Nephron (organoid): ENCODE measurements at regions not wholly inside any gene's neighbourhood (a gene's known extent, or its start where the extent isn't known, plus 50 kb on each side); places are given as distances from the start of the nearest gene placed in this dataset.

ENCODE experiments used
- H3K27ac Mint-ChIP-seq, 3 experiments: 2 replicates each; pipeline ENCODE4 v1.8.0; 2020; ENCODE audit warnings: mixed read lengths in 3 of 3, mild to moderate bottlenecking in 2 of 3, moderate library complexity in 1 of 3
- H3K27me3 Mint-ChIP-seq: 2 replicates; pipeline ENCODE4 v1.8.0; 2021; ENCODE audit warnings: low read depth, mild to moderate bottlenecking, moderate library complexity, mixed read lengths
- H3K36me3 Mint-ChIP-seq: 2 replicates; pipeline ENCODE4 v1.8.0; 2020; ENCODE audit warnings: low read depth, mixed read lengths
- H3K4me1 Mint-ChIP-seq: 2 replicates; pipeline ENCODE4 v1.8.0; 2020; ENCODE audit warnings: mixed read lengths
- H3K4me3 Mint-ChIP-seq, 3 experiments: 2 replicates each; pipeline ENCODE4 v1.8.0; 2020; ENCODE audit warnings: mild to moderate bottlenecking in 3 of 3, mixed read lengths in 3 of 3, moderate library complexity in 2 of 3
- H3K9me3 Mint-ChIP-seq: 2 replicates; pipeline ENCODE4 v1.8.0; 2020; ENCODE audit warnings: mixed read lengths
- TF ChIP-seq, protein P1 (sequence below), 3 experiments: fragments of 200-600 bp; sonication (generic); IDR thresholded peaks; one replicate each; pipeline ENCODE4 v1.5.0; 2021; ENCODE audit warnings: antibody characterized with exemption in 3 of 3; ENCODE audit not compliant: unreplicated experiment in 3 of 3

DNA sequence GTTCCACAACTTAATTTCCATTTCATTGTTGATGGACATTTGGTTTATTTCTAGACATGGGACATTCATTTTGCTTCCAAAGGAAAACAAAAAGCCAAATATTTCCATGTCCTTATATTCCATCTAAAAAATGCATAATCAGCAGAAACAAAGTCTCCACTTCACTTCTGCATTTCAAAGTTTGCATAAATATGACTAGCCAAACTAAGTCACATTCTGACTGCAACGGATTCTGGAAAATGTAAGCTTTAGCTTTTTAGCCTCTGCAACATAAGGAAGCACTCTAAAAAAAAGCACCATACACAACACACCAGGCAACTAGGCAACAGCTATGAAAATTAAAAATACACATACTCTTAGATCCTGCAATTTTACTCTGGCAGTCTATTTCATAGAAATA, 135.3 kb downstream of the ETAA1 start:
- H3K27ac Mint-ChIP-seq: peak overlapping the region in 1 of 3 experiments; percentile 56
- no peaks in the 10 kb centered on the region for H3K36me3 Mint-ChIP-seq
- TF ChIP-seq, protein P1, sequence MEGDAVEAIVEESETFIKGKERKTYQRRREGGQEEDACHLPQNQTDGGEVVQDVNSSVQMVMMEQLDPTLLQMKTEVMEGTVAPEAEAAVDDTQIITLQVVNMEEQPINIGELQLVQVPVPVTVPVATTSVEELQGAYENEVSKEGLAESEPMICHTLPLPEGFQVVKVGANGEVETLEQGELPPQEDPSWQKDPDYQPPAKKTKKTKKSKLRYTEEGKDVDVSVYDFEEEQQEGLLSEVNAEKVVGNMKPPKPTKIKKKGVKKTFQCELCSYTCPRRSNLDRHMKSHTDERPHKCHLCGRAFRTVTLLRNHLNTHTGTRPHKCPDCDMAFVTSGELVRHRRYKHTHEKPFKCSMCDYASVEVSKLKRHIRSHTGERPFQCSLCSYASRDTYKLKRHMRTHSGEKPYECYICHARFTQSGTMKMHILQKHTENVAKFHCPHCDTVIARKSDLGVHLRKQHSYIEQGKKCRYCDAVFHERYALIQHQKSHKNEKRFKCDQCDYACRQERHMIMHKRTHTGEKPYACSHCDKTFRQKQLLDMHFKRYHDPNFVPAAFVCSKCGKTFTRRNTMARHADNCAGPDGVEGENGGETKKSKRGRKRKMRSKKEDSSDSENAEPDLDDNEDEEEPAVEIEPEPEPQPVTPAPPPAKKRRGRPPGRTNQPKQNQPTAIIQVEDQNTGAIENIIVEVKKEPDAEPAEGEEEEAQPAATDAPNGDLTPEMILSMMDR (IDR thresholded peaks at IDR 0.05; ENCODE audit: unreplicated experiment in 3 of 3): no peak
- H3K4me1 Mint-ChIP-seq: peaks cover 6% of the 10 kb centered on the region
- H3K4me3 Mint-ChIP-seq: no peak overlapping the region
- no peaks in the 10 kb centered on the region for H3K27me3 Mint-ChIP-seq
- H3K9me3 Mint-ChIP-seq: peaks cover 6% of the 10 kb centered on the region

DNA sequence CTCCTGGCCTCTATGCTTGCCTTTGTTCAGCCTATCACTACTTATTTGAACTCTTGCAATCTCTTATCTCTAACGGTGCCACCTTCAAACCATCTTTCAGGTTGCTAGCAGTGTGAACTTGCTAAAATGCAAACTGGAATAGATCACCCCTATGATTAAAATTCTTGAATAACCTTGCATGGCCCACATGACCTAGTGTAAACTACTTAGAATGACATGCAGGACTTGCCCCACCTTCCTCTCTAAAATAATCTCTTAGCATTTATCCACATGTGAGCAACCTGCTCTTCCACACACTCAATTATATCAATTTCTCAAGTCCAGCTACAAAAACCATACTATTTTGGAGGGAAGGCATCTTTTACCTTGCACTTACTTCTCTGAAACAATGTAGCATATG, 137.6 kb downstream of the ETAA1 start:
- peaks cover 5% of the 10 kb centered on the region for H3K36me3 Mint-ChIP-seq
- no peaks in the 10 kb centered on the region for H3K27me3 Mint-ChIP-seq

DNA sequence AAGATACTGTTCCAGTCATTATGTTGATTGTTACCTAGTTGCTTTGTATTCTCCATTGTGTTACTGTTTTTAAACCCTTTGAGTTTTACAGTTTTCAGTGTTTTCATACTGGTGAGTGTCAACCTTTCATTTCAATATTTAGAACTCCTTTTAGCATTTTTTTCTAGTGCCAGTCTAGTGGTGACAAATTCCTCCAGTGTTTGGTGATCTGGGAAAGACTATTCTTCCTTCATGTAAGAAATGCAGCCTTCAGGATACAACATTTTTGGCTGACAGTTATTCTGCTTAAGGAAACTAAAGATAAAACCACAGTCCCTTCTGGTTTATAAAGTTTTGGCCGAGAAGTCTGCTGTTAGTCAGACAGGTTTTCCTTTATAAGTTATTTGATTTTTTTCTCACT, 143.8 kb downstream of the ETAA1 start:
- H3K4me1 Mint-ChIP-seq: no peaks in the 10 kb centered on the region
- no peaks in the 10 kb centered on the region for H3K27me3 Mint-ChIP-seq
- TF ChIP-seq, protein P1 (IDR thresholded peaks at IDR 0.05; ENCODE audit: unreplicated experiment in 3 of 3): no peak
- H3K36me3 Mint-ChIP-seq: peaks cover 12% of the 10 kb centered on the region
- no peak overlapping the region for H3K4me3 Mint-ChIP-seq
- H3K9me3 Mint-ChIP-seq: peaks cover 54% of the 10 kb centered on the region
- no peak overlapping the region for H3K27ac Mint-ChIP-seq

More for the DNA sequence above, 137.6 kb downstream of the ETAA1 start:
- Mint-ChIP-seq H3K4me1 (no peaks in the 10 kb centered on the region), H3K4me3 (no peak overlapping the region), H3K27ac (no peak overlapping the region), H3K9me3 (peaks cover 22% of the 10 kb centered on the region)
- TF ChIP-seq, protein P1 (IDR thresholded peaks at IDR 0.05; ENCODE audit: unreplicated experiment in 3 of 3): no peak

DNA sequence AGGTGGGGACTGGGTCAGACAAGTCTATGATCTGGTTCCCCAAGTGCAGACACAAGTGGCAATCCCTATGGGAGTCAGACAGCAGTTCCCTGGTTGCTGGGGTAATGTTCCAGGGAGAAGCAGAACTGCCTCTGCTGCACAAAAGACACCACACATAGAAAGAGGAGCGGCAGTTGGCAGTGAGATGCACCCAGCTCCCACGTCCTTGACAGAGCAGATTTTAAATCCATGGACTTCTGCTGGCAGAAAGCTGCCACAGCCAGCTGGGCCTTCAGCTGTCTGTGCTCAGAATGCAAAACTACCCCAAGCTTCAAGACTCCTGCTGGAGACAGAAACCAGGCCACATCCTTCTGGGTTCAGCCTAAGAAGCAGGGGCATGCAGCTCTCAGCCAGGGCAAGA, 147.2 kb downstream of the ETAA1 start:
- Mint-ChIP-seq H3K27ac (no peak overlapping the region), H3K27me3 (no peaks in the 10 kb centered on the region), H3K9me3 (peaks cover 44% of the 10 kb centered on the region), H3K4me1 (no peaks in the 10 kb centered on the region), H3K4me3 (no peak overlapping the region), H3K36me3 (peaks cover 13% of the 10 kb centered on the region)
- TF ChIP-seq, protein P1 (IDR thresholded peaks at IDR 0.05; ENCODE audit: unreplicated experiment in 3 of 3): no peak

DNA sequence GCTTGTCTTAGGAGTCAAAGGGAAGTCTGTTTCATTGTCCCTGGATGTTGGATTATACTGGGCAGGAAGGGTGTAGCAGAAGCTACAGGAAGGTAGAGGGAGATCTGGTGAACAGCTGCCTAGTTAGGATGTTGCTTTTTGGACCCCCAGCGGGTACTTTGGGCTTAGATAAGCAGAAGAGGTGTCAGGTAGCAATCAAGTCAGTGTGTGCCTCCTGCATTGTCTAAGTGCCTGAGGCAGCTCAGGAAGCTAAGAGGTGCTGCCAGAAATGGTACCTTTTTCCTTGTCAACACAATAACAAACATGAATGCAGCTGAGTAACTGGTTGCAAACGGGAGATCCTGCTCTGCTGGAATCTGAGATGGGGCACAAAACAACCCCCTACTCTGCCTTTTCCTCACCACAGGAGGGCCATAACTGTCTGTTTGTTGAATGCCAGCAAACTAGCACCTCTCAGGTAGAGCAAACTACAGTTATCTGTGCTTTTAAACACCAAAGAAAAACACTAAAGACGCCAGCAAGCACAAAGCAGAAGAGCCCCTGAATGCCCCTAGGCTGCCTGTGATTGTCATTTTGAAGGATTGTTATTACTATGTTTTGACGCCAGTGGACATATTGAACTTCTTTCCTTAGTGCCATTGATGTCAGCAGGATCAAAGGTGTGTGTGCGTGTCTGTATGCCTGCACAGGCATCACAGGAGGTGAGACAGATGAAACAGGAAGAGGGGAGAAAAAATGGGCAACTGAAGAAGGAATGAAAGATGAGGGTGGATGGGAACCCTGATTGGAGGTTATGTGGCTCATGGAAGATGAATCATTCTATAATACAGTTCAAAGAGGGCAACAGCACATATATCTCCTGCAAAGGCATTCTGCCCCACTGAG, 151.4 kb downstream of the ETAA1 start:
- no peak overlapping the region for H3K4me3 Mint-ChIP-seq
- H3K36me3 Mint-ChIP-seq: peaks cover 9% of the 10 kb centered on the region
- TF ChIP-seq, protein P1 (IDR thresholded peaks at IDR 0.05; ENCODE audit: unreplicated experiment in 3 of 3): no peak
- H3K9me3 Mint-ChIP-seq: peaks cover 30% of the 10 kb centered on the region
- no peaks in the 10 kb centered on the region for H3K27me3 Mint-ChIP-seq
- H3K4me1 Mint-ChIP-seq: no peaks in the 10 kb centered on the region
- no peak overlapping the region for H3K27ac Mint-ChIP-seq

DNA sequence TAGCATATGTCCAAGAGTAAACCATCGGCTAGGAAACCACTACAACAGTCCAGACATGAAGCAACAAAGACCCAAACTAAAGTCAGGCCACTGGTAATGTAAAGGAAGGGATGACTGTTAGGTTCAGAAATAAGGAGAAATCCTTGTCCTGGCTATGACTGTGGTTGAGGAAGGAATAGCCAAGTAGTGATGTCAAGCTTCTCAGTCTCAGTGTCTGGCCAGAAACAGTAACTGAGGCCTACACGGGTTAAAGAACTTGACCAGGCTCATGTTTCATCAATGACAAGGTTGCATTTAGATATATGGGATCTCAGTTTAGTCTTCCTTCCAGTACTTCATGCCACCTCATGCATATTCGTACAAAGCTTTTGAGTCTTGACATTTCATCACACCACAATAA, 162.0 kb downstream of the ETAA1 start:
- H3K9me3 Mint-ChIP-seq: peaks cover 10% of the 10 kb centered on the region
- H3K4me1 Mint-ChIP-seq: peaks cover 16% of the 10 kb centered on the region
- TF ChIP-seq, protein P1 (IDR thresholded peaks at IDR 0.05; ENCODE audit: unreplicated experiment in 3 of 3): no peak
- H3K4me3 Mint-ChIP-seq: no peak overlapping the region
- H3K36me3 Mint-ChIP-seq: no peaks in the 10 kb centered on the region
- no peak overlapping the region for H3K27ac Mint-ChIP-seq
- H3K27me3 Mint-ChIP-seq: no peaks in the 10 kb centered on the region
